HG02943 (cell line): ENCODE measurements at regions not wholly inside any gene's neighbourhood (a gene's known extent, or its start where the extent isn't known, plus 50 kb on each side); places are given as distances from the start of the nearest gene placed in this dataset.

Experiments
- ATAC-seq: cut with Tn5 transposase; IDR thresholded peaks from one replicate; pipeline ENCODE4 v1.9.1; 2021; ENCODE audit warnings: mild to moderate bottlenecking, low read depth, moderate library complexity; ENCODE audit not compliant: unreplicated experiment

GRCh38 chr2:33655626-33656320 is 56.7 kb upstream of the FAM98A start:
- ATAC-seq: no peak

- ATAC-seq: no peak
These were observed 53.7 kb upstream of the FAM98A start for GRCh38 chr2:33652830-33653229.

DNA sequence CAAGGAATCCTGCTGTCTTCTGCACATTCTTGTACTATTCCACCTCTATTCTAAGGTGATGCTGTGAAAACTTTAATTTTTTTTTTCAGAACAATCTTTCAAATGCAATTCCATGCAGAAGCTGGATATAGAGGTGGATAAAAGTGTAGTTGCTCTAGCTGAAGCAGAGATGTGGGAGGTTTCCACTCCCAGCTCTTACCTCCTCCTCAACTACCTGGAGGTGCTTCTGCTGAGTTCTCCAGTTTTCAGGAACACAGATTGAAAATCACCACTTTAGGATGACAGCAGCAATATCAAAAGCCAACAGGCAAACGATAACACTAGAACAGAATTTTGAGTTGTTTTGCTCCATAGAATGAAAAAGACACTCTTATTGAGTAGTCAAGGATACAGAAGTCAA is 51.1 kb upstream of the FAM98A start:
- ATAC-seq: no peak
